Activated gamma-delta T cell treated with Interleukin-2 at 50 U/mL for 16 hours (primary cell): ENCODE measurements at regions not wholly inside any gene's neighbourhood (a gene's known extent, or its start where the extent isn't known, plus 50 kb on each side); places are given as distances from the start of the nearest gene placed in this dataset.
"Not testable (repeated sequence)": the region's sequence is repeated elsewhere in the genome, so short reads cannot be mapped to it uniquely, and the experiment has no call there.

Experiments used
- DNase-seq: peaks from one replicate; pipeline ENCODE4 v3.0.0-alpha.2; 2020

DNA sequence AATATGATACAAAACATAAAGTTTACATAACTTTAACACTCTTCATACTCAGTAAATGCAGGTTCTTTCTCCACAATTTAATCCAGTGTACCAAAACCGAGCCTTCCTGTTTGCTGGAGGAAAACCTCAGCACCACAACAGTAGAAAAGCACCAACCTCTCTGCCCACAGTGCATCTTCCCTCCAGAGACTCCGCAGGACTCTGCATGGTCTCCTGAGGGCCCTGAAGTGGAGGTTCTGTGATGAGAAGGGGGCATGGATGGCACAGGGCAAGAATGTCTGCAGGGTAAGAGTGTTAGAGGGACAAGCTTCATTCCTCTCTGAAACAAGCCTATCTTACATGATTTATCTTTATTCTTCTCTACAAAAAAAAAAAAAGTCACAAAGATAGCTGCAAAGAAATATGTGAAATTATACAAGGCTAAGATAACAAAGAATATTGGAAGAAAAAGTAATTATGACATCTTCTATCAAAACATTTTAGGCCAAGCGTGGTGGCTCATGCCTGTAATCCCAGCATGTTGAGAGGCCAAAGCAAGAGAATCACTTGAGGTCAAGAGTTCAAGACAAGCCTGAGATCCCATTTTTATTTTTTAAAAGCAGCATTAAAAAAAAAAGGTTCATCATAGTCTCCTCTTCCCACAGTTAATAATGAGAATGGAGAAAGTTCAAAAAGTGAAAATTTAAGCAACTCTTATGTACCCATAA is 102.0 kb downstream of the VPREB1 start:
- no peak for DNase-seq

DNA sequence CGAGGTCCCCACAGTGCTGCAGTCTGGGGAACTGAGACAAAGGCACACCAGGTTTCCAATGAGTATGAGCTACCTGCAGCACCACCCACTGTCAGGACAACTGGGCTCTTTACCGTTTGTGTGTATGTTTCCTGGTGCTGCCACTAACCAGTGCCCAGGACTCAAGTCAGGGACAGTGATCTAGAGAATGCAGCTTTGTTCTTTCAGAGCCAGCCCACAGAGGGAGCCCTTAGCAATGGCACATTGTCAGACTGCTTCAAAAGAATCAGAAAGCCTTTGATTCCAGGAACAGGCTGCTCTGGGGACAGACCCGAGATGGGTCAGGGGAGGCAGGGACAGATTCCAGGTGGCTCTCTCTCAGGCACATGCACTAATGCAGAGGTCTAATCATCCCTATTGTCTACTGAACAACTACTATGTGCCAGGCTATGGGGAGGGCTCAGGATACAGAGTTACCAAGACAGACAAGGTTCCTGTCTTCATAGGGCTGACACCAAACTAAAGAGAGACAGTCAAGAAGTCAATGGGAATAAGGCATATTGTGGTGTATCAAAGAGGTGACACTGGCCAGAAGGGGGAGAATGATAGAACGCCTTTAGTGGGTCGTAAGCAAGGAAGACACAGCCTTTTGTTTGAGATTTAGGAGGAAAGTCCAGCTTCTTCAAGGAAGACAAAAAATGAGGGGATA is 103.7 kb downstream of the VPREB1 start:
- no peak for DNase-seq

DNA sequence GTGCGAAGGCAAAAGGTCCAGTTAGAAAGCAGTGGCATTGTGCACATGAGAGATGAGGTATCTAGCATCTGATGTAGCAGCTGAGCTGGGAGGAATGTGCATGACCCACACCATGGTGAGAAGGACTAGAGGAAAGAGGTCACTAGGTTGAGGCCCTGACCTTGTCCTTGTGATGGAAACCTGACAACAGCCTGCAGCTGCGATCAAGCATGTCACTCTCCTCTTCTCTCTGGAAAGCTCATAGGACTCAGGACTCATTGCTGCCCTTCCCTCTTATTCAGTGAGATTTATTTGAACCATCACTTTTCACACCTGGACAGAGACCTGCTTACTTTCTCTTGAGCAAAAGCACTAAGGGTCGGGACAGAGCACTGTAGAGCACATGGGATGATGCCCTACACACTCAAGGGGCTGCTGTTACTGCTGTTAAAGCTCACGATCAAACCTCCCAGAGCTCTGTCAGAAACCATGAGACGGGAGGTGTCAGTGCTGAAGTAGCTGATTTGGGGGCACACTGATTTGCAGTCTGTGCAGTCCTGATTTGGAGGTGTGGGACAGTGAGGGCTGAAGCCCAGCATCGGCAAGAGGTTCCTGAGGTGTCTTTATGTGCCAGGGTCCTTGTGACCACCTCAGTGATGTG is 104.3 kb downstream of the VPREB1 start:
- DNase-seq = no peak

DNA sequence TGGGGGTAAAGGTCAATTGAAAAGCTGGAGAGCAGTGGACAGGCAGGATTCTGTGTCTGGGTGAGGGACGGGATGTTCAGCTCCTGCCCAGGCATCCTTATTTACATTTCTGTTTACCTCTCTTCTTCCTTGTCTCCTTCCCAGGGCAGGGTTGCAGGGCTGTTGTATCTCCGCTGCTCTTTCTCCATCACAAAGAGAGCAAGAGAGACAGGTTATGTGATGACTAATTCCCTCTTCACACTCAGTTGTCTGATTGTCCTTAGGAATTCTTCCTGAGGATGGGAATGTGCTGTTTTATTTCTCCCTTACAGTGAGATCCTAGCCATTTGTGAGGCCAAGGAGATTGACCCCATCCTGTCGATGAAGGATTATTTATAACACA is 104.9 kb downstream of the VPREB1 start:
- no peak for DNase-seq

DNA sequence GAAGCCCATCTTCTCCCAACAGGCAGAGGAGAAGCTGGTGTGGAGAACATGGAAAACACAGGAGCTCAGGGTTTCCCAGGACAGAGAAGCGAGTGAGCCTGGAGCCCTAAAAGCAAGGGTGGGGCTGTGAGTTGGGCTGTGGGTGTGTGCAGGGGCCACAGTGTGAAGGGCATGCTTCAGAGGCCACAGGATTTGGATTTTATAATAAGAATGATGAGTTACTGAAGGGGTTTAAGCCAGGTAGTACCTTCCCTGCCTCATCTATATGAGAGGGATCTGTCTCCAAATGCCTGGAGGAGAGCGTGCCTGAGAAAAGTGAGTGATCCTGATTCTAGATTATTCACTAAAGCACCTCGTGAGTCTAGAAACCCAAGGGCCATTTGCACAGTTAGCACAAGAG is 106.8 kb downstream of the VPREB1 start:
- DNase-seq = no peak

DNA sequence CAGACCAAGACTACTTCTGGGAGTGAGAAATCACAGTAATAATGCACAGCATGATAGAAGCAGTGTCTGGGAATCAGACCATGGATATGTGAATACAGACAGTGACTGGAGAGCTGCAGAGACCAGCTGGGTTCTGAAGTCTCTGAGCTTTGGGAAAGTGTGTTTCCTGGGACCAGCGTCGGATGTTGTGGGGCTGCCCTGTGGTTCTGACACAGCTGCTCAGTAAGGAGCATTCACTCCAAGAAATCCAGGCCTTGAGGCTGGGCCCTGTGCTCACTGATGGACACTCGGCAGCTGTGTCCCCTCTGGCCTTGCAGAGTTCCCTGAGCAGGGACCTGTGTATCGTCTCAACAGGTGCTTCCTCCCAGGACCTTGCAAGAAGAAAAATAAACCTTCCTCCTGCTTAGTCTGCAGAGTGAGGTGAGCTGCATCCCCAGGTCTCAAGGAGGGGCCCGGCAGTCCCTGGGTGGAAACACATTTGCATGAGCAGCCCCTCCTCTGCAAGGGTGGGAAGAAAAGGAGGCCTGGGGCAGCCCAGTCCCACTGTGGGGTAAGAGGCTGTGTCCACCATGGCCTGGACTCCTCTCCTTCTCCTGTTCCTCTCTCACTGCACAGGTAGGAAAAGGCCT is 107.9 kb downstream of the VPREB1 start:
- DNase-seq = no peak

DNA sequence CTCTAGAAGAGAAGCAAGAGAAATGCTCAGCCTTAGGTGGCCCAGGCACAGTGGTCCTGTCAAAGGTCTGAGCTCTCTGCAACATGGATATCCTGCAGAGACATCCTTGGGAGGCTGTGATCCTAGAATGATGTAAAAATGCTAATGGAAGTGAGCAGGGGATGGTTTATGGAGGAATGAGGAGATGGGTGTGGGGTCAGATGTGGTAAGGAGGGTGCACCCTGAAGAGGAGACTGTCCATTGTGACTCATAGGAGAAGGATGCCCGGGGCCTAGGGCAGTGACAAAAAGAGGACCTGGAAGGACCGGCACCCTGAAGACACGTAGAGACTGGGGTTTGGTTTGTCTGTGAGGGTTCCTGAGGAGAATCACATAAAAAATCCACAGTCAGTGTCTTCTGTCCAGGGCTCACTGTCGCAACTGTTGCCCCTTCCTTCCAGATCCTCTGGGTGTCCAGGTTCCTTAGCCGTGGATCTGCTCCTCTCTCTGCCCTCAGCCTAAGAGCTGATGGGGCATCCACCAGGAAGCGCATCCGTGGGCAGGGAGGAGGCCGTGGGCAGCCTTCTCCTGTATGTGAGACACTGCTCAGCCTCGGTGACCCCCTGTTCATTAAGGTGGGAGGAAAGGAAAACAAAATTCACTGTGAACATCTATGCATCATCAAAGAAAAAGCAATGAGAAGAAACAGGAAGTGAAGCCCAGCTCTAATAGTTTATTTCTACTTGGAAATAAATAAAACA is 110.7 kb downstream of the VPREB1 start:
- DNase-seq = no peak

DNA sequence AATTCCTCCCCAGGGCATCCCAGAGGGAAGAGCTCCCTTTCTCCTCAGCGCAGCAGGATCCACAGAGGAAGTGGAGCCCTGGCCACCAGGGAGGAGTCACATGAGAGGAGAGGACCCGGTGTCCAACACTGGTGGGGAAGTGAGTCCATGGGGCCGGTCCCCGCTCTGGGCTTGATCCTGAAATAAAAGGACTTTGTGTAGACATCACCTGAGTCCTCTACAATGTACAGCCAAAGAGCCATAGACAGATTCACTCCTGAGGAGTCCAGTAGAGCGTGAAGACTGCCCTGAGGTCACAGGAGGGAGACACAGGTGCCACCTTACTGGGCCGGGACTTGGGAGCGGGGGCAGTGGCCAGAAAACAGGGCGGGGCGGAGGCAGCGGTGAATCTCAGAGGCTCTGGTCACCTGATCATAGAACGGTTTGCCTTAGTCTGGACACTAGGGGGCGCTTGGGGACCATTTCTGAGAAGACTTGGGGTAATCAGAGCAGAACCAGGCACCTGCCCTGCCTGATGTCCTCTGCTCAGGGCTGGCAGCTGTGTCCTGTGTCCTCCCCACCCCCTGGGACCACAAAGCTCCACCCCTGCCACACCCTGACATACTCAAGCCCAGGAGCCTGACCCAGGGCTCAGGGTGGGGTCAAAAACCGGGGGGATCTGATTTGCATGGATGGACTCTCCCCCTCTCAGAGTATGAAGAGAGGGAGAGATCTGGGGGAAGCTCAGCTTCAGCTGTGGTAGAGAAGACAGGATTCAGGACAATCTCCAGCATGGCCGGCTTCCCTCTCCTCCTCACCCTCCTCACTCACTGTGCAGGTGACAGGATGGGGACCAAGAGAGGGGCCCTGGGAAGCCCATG is 112.7 kb downstream of the VPREB1 start:
- peak; percentile 67 for DNase-seq

DNA sequence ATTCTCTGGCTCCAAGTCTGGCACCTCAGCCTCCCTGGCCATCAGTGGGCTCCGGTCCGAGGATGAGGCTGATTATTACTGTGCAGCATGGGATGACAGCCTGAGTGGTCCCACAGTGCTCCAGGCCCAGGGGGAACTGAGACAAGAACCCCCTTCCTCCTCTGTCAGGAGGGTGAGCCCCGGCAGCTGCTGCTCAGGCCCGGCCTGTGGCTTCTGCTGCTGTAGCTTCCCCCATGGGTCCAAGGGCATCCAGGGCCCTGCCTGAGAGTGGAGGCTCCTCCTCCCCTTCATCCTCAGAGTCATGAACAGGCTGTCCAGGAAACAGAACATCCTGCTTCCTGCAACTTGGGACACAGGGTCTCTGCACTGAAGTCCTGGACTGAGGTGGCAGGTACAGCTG is 113.6 kb downstream of the VPREB1 start:
- no peak for DNase-seq

DNA sequence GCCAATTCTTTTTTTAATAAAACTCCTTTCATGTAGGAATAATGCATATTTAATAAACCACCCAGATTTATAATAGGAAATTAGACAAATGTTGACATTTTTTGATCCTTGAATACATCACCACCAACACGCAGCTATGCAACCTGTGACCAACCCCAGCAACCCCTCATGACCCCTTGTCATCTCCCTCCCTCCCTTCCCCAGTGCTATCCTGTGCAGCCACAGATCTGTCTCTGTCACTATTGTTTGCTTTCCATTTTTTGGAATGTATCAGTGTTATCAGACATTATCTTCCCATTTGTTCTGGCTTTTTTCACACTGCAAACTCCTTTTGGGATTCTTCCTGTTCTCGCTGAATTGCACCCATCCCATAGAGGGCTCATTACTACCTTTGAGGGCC is 114.1 kb downstream of the VPREB1 start:
- no peak for DNase-seq

DNA sequence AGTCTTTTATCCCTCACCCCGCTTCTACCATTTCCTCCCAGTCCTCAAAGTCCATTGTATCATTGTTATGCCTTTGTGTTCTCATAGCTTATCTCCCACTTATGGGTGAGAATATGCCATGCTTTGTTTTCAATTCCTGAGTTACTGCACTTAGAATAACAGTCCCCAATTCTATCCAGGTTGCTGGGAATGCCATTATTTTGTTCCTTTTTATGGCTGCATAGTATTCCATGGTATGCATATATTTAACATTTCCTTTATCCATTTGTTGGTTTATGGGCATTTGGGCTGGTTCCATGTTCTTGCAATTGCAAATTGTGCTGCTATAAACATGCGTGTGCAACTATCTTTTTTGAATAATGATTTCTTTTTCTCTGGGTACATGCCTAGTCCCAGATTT is 114.9 kb downstream of the VPREB1 start:
- no peak for DNase-seq

DNA sequence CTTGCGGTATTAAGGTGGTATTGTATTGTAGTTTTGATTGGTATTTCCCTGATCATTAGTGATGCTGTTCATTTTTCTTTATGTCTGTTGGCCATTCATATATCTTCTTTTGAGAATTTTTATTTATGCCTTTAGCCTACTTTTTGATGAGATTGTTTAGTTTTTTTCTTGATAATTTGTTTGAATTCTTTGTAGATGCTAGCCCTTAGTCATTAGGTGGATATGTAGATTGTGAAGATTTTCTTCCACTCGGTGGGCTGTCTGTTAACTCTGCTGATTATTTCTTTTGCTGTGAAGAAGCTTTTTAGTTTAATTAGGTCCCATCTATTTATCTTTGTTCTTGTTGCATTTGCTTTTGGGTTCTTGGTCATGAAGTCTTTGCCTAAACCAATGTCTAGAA is 115.4 kb downstream of the VPREB1 start:
- DNase-seq = no peak

DNA sequence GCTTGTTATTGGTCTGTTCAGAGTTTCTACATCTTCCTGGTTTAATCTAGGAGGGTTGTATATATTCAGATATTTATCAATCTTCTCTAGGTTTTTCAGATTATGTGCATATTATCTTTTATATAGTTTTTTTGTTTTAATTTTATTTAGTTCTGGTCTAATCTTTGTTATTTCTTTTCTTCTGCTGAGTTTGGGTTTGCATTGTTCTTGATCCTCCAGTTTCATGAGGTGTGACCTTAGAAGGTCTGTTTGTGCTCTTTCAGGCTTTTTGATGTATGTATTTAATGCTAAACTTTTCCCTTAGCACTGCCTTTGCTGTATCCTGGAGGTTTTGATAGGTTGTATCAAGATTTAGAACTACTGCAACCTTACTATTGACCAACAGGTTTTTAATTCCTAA is 117.7 kb downstream of the VPREB1 start:
- no peak for DNase-seq

DNA sequence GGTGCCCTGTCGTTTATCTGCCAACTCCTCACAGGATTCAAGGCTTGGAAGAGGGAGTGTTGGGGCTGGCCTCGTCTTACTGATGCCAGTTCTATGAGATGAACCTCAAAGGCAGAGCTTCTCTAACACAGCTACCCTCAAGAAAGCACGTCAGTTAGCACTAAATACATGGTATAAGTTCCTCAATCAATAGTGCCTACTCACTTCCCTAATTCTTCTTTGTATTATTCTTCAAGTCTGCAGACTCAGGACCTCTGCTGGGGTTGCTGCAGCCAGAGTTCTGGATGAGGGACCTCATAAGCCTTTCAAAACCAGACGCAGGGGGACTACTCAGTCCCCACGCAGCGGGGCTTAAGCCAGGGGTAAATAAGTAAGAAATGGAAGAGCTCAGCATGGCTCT is 118.3 kb downstream of the VPREB1 start:
- DNase-seq = no peak

DNA sequence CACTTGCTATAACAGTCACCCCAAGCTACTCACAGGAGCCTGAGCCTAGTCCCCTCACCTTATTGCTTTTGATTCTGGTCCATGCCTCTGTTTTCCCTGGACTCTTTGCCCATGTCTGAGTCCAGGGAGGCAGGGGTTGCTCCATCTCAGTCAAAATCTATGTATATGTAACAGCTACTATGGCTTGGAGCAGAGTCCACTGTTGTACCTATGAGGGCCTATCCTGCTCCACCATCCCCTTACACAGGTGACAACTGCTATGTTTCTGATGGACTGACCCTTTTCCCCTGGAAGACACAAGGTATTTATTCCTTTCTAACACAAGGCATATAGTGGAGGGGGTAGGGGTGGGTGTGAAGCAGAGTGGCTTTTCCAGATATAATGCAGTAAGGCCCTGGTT is 119.6 kb downstream of the VPREB1 start:
- DNase-seq = no peak

DNA sequence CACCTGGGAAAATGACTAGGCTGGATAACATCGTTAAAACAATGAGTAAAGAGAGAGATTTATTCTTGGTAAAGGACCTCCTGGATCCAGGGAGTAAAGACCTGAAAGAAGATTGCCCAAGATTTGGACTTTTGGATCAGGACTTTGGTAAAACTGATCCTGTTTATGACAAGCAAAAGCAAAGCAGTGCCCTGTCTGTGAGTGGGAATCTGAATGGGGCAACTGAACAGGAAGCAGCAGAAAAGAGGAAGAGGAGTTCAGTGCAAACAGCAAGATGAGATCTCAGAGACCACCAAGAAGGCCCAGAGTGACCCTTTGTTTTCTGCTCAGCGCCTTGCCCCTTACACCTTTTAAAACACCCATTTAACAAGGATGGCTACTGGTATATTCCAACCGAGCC is 122.0 kb downstream of the VPREB1 start:
- no peak for DNase-seq

DNA sequence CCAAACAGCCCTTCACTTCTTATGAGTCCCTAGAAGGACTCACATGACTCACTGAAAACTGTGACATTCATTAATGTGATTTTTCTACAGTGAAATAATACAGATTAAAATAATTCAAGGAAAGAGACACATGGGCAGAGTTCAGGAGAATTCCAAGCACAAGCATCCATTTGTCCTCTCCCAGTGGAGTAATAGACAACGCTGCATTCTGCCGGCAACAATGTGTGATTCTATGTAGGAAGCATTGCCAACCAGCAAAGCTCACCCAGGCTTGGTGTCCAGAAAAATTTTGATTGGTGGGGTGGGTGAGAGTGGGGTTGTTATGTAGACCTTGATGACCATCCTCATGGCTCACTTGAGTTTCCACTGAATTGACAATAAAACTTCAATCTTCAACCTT is 123.9 kb downstream of the VPREB1 start:
- no peak for DNase-seq

DNA sequence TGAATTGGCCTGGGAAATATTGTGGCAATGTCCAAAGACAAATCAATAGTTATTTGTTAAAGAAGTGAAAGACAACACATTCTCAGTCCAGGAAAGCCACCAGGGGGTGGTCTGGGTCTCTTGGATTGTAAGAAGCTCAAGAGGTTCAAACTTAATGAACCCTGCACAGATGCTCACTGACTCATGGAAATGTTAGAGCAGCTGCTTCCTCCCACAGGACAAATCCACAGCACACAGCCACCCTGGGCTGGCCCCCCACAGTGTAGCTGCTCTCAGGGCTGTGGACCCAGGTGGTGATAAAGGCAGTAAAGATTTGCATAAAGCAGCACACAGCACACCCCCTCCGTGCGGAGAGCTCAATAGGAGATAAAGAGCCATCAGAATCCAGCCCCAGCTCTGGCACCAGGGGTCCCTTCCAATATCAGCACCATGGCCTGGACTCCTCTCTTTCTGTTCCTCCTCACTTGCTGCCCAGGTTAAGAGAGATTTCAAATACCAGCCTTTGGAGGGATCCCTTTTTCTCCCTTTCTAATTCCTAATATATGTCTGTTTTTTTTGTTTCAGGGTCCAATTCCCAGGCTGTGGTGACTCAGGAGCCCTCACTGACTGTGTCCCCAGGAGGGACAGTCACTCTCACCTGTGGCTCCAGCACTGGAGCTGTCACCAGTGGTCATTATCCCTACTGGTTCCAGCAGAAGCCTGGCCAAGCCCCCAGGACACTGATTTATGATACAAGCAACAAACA is 124.8 kb downstream of the VPREB1 start:
- not testable (repeated sequence) for DNase-seq

DNA sequence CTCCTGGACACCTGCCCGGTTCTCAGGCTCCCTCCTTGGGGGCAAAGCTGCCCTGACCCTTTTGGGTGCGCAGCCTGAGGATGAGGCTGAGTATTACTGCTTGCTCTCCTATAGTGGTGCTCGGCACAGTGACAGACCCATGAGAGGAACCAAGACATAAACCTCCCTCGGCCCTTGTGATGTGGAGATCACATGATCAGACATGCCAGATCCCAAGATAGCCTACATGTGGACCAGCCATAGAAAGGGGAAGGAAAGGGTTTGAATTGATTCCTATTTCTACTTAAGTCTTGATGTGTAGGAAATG is 125.3 kb downstream of the VPREB1 start:
- no peak for DNase-seq

DNA sequence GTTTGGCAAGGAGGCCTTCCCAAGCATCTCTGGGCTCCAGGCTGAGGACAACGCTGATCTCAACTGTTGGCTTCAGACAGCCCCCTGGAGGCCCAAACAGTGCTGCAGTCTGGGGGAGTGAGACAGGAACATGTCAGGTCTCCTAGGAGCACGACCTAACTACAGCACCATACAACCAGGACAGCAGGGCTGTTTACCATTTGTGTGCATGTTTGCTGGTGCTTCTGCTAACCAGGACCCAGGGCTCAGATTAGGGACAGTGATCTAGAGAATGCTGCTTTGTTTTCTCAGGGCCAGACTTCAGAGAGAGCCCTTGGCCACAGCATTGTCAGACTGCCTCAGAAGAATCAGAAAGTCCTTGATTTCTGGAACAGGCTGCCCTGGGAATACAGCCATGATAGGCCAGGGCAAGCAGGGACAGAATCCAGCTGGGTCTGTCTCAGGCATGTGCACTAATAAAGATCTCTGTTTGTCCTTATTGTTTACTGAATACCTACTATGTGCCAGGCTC is 126.5 kb downstream of the VPREB1 start:
- DNase-seq = no peak

DNA sequence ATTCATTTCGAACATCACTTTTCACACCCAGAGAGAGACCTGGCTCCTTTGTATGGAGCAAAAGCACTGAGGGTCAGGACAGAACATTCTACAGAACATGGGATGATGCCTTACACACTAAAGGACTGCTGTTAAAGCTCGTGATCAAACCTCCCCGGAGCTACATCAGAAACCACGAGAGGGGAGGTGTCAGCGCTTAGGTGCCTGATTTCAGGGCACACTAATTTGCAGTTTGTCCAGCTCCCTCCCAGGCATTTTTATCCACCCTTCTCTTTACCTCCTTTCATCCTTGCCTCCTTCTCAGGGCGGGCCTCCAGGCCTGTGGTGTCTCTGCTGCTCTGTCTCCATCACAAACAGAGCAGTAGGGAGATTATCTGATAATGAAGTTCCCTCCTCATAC is 127.5 kb downstream of the VPREB1 start:
- DNase-seq = no peak

DNA sequence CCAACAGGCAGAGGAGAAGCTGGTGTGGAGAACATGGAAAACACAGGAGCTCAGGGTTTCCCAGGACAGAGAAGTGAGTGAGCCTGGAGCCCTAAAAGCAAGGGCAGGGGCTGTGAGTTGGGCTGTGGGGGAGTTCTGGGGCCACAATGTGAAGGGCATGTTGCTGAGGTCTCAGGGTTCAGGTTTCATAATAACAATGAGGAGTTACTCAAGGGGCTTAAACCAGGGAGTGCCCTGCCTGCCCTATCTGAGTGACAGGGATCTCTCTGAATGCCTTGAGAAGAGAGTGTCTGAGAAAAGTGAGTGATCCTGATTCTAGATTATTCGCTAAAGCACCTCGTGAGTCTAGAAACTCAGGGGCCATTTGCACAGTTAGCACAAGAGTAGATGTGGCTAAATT is 129.6 kb downstream of the VPREB1 start:
- no peak for DNase-seq
